A549 (cell line): ENCODE measurements at regions not wholly inside any gene's neighbourhood (a gene's known extent, or its start where the extent isn't known, plus 50 kb on each side); places are given as distances from the start of the nearest gene placed in this dataset.

Experiments
- ATAC-seq, 2 experiments: fragments of 200-7000 bp in 1 of 2; fragments of >200 bp in 1 of 2; cut with Nextera tagmentation in 1 of 2; cut with Tn5 transposase in 1 of 2; 3 replicates each; pipeline versions ENCODE4 v1.8.0 to v1.9.1; 2018 to 2020; ENCODE audit warnings: mild to moderate bottlenecking in 1 of 2, moderate library complexity in 1 of 2
- CTCF ChIA-PET: fragments of 300-600 bp; sonication (Branson Sonifier 250); formaldehyde crosslinking; extraction: SDS; loops from one replicate; lab custom pipeline; 2021; ENCODE audit warnings: antibody characterized with exemption, inconsistent platforms; lab: Yijun Ruan, JAX
- POLR2A ChIA-PET: fragments of 350-600 bp; formaldehyde crosslinking; extraction: SDS; loops from one replicate; lab custom pipeline; 2021; ENCODE audit warnings: antibody characterized with exemption, inconsistent platforms; lab: Yijun Ruan, JAX
- DNase-seq, 2 experiments: peaks; one replicate each; pipeline versions ENCODE4 v3.0.0 to v3.0.0-alpha.2; 2011 to 2016; ENCODE audit warnings: low read depth in 1 of 2, low spot score in 1 of 2
- FAIRE-seq: peaks from 2 replicates; lab custom pipeline; 2011; peaks lifted over from hg19 to GRCh38; lab: Jason Lieb, UNC
- H3K27ac ChIP-seq, 2 experiments: fragments of >200 bp; sonication (Bioruptor Twin); formaldehyde crosslinking; 3 replicates each; pipeline ENCODE4 v1.5.1; 2016 to 2017
- H3K4me1 ChIP-seq: fragments of >200 bp; sonication (Bioruptor Twin); formaldehyde crosslinking; 3 replicates; pipeline ENCODE4 v1.6.1; 2016
- H3K4me2 ChIP-seq: fragments of >200 bp; sonication (Bioruptor Twin); formaldehyde crosslinking; 3 replicates; pipeline ENCODE4 v1.6.1; 2016
- H3K4me3 ChIP-seq: fragments of >200 bp; sonication (Bioruptor Twin); formaldehyde crosslinking; 3 replicates; pipeline ENCODE4 v1.5.1; 2016
- H3K9me3 ChIP-seq: fragments of >200 bp; sonication (Bioruptor Twin); formaldehyde crosslinking; 3 replicates; pipeline ENCODE4 v1.6.1; 2016
- ATOH8 ChIP-seq: fragments of 250-450 bp; sonication (Bioruptor Pico); IDR thresholded peaks from 2 replicates; pipeline ENCODE4 v1.5.0; 2020; ENCODE audit warnings: low read depth, mild to moderate bottlenecking, moderate library complexity
- CBX2 ChIP-seq: fragments of 200-600 bp; sonication (generic); IDR thresholded peaks from 2 replicates; pipeline ENCODE4 v1.6.1; 2016; ENCODE audit warnings: low read depth, mild to moderate bottlenecking, borderline replicate concordance
- CBX8 ChIP-seq: fragments of 200-600 bp; sonication (generic); IDR thresholded peaks from 2 replicates; pipeline ENCODE4 v1.6.1; 2016
- CHD2 ChIP-seq: fragments of 150-350 bp; IDR thresholded peaks from 2 replicates; pipeline ENCODE4 v1.6.1; 2014; ENCODE audit warnings: low read length; ENCODE audit not compliant: partially characterized antibody
- CHD4 ChIP-seq: fragments of 200-600 bp; sonication (generic); IDR thresholded peaks from 2 replicates; pipeline ENCODE4 v1.6.1; 2016; ENCODE audit warnings: antibody characterized with exemption, mild to moderate bottlenecking, borderline replicate concordance
- EHF ChIP-seq: fragments of 250-450 bp; sonication (Bioruptor Pico); IDR thresholded peaks from 2 replicates; pipeline ENCODE4 v1.5.0; 2020; ENCODE audit warnings: mild to moderate bottlenecking
- FOSB ChIP-seq: fragments of 250-450 bp; sonication (Bioruptor Pico); IDR thresholded peaks from 2 replicates; pipeline ENCODE4 v1.5.0; 2020; ENCODE audit warnings: mild to moderate bottlenecking, moderate library complexity
- FOSL2 ChIP-seq, 2 experiments: fragments of 450-650 bp in 1 of 2; fragments of >200 bp in 1 of 2; sonication (Bioruptor Twin) in 1 of 2; formaldehyde crosslinking; IDR thresholded peaks; 2 replicates each; pipeline versions ENCODE4 v1.5.0 to v1.6.1; 2016 to 2020; ENCODE audit warnings: mild to moderate bottlenecking in 1 of 2, moderate library complexity in 1 of 2
- FOXS1 ChIP-seq: fragments of 250-450 bp; sonication (Bioruptor Pico); IDR thresholded peaks from 2 replicates; pipeline ENCODE4 v1.5.0; 2020; ENCODE audit warnings: mild to moderate bottlenecking, moderate library complexity
- HEYL ChIP-seq: fragments of 250-450 bp; sonication (Bioruptor Pico); IDR thresholded peaks from 2 replicates; pipeline ENCODE4 v1.8.0; 2021; ENCODE audit warnings: mild to moderate bottlenecking, moderate library complexity
- HMGXB4 ChIP-seq: fragments of 250-450 bp; sonication (Bioruptor Pico); IDR thresholded peaks from 2 replicates; pipeline ENCODE4 v1.5.0; 2021; ENCODE audit warnings: mild to moderate bottlenecking, moderate library complexity, borderline replicate concordance
- JUN ChIP-seq, 2 experiments: fragments of >200 bp; sonication (Bioruptor Twin); formaldehyde crosslinking; IDR thresholded peaks; 2 replicates in 1 of 2; 3 replicates in 1 of 2; pipeline ENCODE4 v1.6.1; 2016 to 2017
- NR3C1 ChIP-seq: fragments of >200 bp; sonication (Bioruptor Twin); formaldehyde crosslinking; IDR thresholded peaks from 3 replicates; pipeline ENCODE4 v1.6.1; 2017
- PBX3 ChIP-seq: IDR thresholded peaks from 2 replicates; pipeline ENCODE4 v1.6.1; 2012
- RAD21 ChIP-seq, 2 experiments: fragments of >200 bp in 1 of 2; sonication (Bioruptor Twin) in 1 of 2; formaldehyde crosslinking in 1 of 2; IDR thresholded peaks in 1 of 2; conservative IDR thresholded peaks in 1 of 2; 2 replicates in 1 of 2; 3 replicates in 1 of 2; pipeline ENCODE4 v1.6.1; 2012 to 2018; ENCODE audit warnings: inconsistent platforms in 1 of 2
- RCOR1 ChIP-seq: fragments of 150-350 bp; IDR thresholded peaks from 2 replicates; pipeline ENCODE4 v1.6.1; 2014; ENCODE audit warnings: antibody characterized with exemption, low read length, low read depth
- RNF2 ChIP-seq: fragments of 200-600 bp; sonication (generic); IDR thresholded peaks from 2 replicates; pipeline ENCODE4 v1.6.1; 2016; ENCODE audit warnings: low read depth, mild to moderate bottlenecking, antibody characterized with exemption, moderate library complexity, borderline replicate concordance
- ZSCAN20 ChIP-seq: fragments of 250-450 bp; sonication (Bioruptor Pico); IDR thresholded peaks from 2 replicates; pipeline ENCODE4 v1.8.0; 2022; ENCODE audit warnings: mild to moderate bottlenecking, moderate library complexity
- WGBS: methylation state at CpG from one replicate; pipeline ENCODE4 v1.1.6; 2017; ENCODE audit errors: missing lambda C conversion rate; 5-methylcytosine and 5-hydroxymethylcytosine counted together

- peaks cover 9% of the 10 kb centered on the region; the same call in 2 of the 3 replicates for H3K4me1 ChIP-seq
- WGBS = 70% methylated on average over 1 of the region's 1 CpG
- no peak overlapping the region for H3K4me3 ChIP-seq
- DNase-seq = no peak
- no peak overlapping the region for H3K27ac ChIP-seq
- TF ChIP-seq RNF2 (no peak), CHD4 (no peak), CBX8 (no peak), ZSCAN20 (no peak), CHD2 (no peak), FOSL2 (IDR thresholded peaks at IDR 0.05) (no peak), FOSL2 (CRISPR knock-in tag; IDR thresholded peaks at IDR 0.05) (no peak), HEYL (CRISPR knock-in tag) (no peak), FOXS1 (no peak), PBX3 (no peak), ATOH8 (CRISPR knock-in tag) (no peak), JUN (IDR thresholded peaks at IDR 0.05) (no peak)
- TF ChIP-seq, all 56 proteins: peak for 0
- CTCF ChIA-PET = no interaction called here
- Histone ChIP-seq H3K4me2 (no peak overlapping the region), H3K9me3 (no peaks in the 10 kb centered on the region)
- FAIRE-seq = no peak
- POLR2A ChIA-PET = no interaction called here
- no peak for ATAC-seq
These were observed 203.4 kb upstream of the RND3 start for GRCh38 chr2:150690870-150691269.

GRCh38 chr2:150690261-150690660, 202.8 kb upstream of the RND3 start:
- Histone ChIP-seq H3K4me2 (no peak overlapping the region), H3K4me1 (peaks cover 9% of the 10 kb centered on the region; the same call in 2 of the 3 replicates), H3K27ac (no peak overlapping the region), H3K4me3 (no peak overlapping the region), H3K9me3 (no peaks in the 10 kb centered on the region)
- ATAC-seq = no peak
- no peak for FAIRE-seq
- no peak for DNase-seq
- TF ChIP-seq NR3C1 (no peak), CBX2 (no peak), HMGXB4 (no peak), ZSCAN20 (no peak), RAD21 (conservative IDR thresholded peaks at IDR 0.05 in 1 of 2, IDR thresholded peaks at IDR 0.05 in 1 of 2) (no peak), FOSB (CRISPR knock-in tag) (no peak)
- 47% methylated on average over 2 of the region's 2 CpGs for WGBS
- CTCF ChIA-PET = no interaction called here
- POLR2A ChIA-PET = no interaction called here

- no peaks in the 10 kb centered on the region for H3K9me3 ChIP-seq
- ATAC-seq = no peak
- WGBS = 39% methylated on average over 2 of the region's 2 CpGs
- POLR2A ChIA-PET = no interaction called here
- CTCF ChIA-PET = no interaction called here
- TF ChIP-seq CBX8 (no peak), RCOR1 (no peak), EHF (CRISPR knock-in tag) (no peak), FOSL2 (IDR thresholded peaks at IDR 0.05) (no peak), FOSL2 (CRISPR knock-in tag; IDR thresholded peaks at IDR 0.05) (no peak)
- TF ChIP-seq, all 56 proteins: peak for 0
- Histone ChIP-seq H3K27ac (no peak overlapping the region), H3K4me3 (no peak overlapping the region), H3K4me1 (peaks cover 9% of the 10 kb centered on the region; the same call in 2 of the 3 replicates), H3K4me2 (no peak overlapping the region)
- DNase-seq (no peak), FAIRE-seq (no peak)
These were observed 202.1 kb upstream of the RND3 start for GRCh38 chr2:150689590-150689989.
